K562 (cell line): ENCODE measurements at regions not wholly inside any gene's neighbourhood (a gene's known extent, or its start where the extent isn't known, plus 50 kb on each side); places are given as distances from the start of the nearest gene placed in this dataset.

Experiments used
- ATAC-seq: fragments of 200-7000 bp; cut with Tn5 transposase; 3 replicates; pipeline ENCODE4 v1.9.1; 2020; ENCODE audit warnings: moderate library complexity
- BruUV-seq: library from RNA; stranded (reverse); fragments of 400-500 nt; replicated peaks from 2 replicates; lab custom pipeline; 2021; lab: Mats Ljungman, UMichigan
- CTCF ChIA-PET: fragments of 300-600 bp; formaldehyde crosslinking; extraction: SDS; loops from one replicate; lab custom pipeline; 2021; ENCODE audit warnings: low intra/inter-chr PET ratio; lab: Yijun Ruan, JAX
- POLR2A ChIA-PET: fragments of 300-600, 350-650 bp; sonication (Branson Sonifier 250); formaldehyde crosslinking; extraction: SDS; loops from one replicate; lab custom pipeline; 2021; ENCODE audit warnings: antibody characterized with exemption, inconsistent platforms; lab: Yijun Ruan, JAX
- DNase-seq, 4 experiments: peaks; one replicate each; pipeline versions ENCODE4 v3.0.0 to v3.0.0-alpha.2; 2011 to 2018; ENCODE audit warnings: low spot score in 3 of 4, mixed read lengths in 3 of 4; ENCODE audit errors: extremely low read depth in 1 of 4
- FAIRE-seq: peaks from 2 replicates; lab custom pipeline; 2011; peaks lifted over from hg19 to GRCh38; lab: Jason Lieb, UNC
- H2AFZ ChIP-seq: 2 replicates; pipeline ENCODE4 v1.6.0; 2011; ENCODE audit warnings: low read depth, low read length, control low read depth, inconsistent platforms
- H3K27ac ChIP-seq: fragments of 200-600 bp; 3 replicates; pipeline ENCODE4 v1.8.0; 2011; ENCODE audit warnings: low read depth, mild to moderate bottlenecking, control low read depth, inconsistent platforms, low read length, moderate library complexity, mixed read lengths; ENCODE audit errors: extremely low read depth
- H3K27me3 ChIP-seq, 2 experiments: fragments of 300-600 bp in 1 of 2; 2 replicates in 1 of 2; 3 replicates in 1 of 2; pipeline versions ENCODE4 v1.6.0 to v1.8.0; 2011; ENCODE audit warnings: inconsistent platforms in 2 of 2, low read length in 2 of 2, mild to moderate bottlenecking in 1 of 2, mixed read lengths in 1 of 2, moderate library complexity in 1 of 2; ENCODE audit not compliant: control insufficient read depth in 2 of 2, insufficient read depth in 2 of 2
- H3K36me3 ChIP-seq: fragments of 300-600 bp; 3 replicates; pipeline ENCODE4 v1.8.0; 2011; ENCODE audit warnings: mild to moderate bottlenecking, low read length, inconsistent platforms; ENCODE audit not compliant: control insufficient read depth, insufficient read depth
- H3K4me1 ChIP-seq, 2 experiments: fragments of 200-600 bp in 1 of 2; replicated peaks in 1 of 2; 2 replicates in 1 of 2; 3 replicates in 1 of 2; pipeline versions ENCODE4 v1.5.1 to v1.8.0; 2011; ENCODE audit warnings: inconsistent platforms in 2 of 2, low read length in 2 of 2, mild to moderate bottlenecking in 1 of 2, mixed read lengths in 1 of 2, moderate library complexity in 1 of 2; ENCODE audit not compliant: control insufficient read depth in 2 of 2, insufficient read depth in 2 of 2
- H3K4me2 ChIP-seq: 2 replicates; pipeline ENCODE4 v1.6.1; 2011; ENCODE audit warnings: low read length, control low read depth, inconsistent platforms, mixed read lengths; ENCODE audit not compliant: insufficient read depth
- H3K4me3 ChIP-seq: fragments of 200-600 bp; sonication (generic), shearing (Covaris generic); 2 replicates; pipeline ENCODE4 v1.5.1; 2016; ENCODE audit warnings: control low read depth, inconsistent platforms
- H3K79me2 ChIP-seq: fragments of 200-600 bp; 3 replicates; pipeline ENCODE4 v1.8.0; 2011; ENCODE audit warnings: low read length, inconsistent platforms; ENCODE audit not compliant: control insufficient read depth, insufficient read depth
- H3K9ac ChIP-seq, 2 experiments: 2 replicates each; pipeline versions ENCODE4 v1.6.0 to v1.6.1; 2011; ENCODE audit warnings: low read depth in 2 of 2, low read length in 2 of 2, control low read depth in 1 of 2, inconsistent platforms in 1 of 2, mild to moderate bottlenecking in 1 of 2, mixed read lengths in 1 of 2; ENCODE audit not compliant: insufficient read depth in 1 of 2
- H3K9me1 ChIP-seq: one replicate; pipeline ENCODE4 v1.6.0; 2011; ENCODE audit warnings: inconsistent platforms, mild to moderate bottlenecking, low read length, moderate library complexity; ENCODE audit not compliant: control insufficient read depth, insufficient read depth
- H3K9me3 ChIP-seq: replicated peaks from 2 replicates; pipeline ENCODE4 v1.5.1; 2011; ENCODE audit warnings: low read depth, low read length, inconsistent platforms; ENCODE audit not compliant: control insufficient read depth, insufficient read depth
- H4K20me1 ChIP-seq: replicated peaks from 2 replicates; pipeline ENCODE4 v1.6.1; 2011; ENCODE audit warnings: low read length, inconsistent platforms, mixed read lengths; ENCODE audit not compliant: control insufficient read depth, insufficient read depth
- BACH1 ChIP-seq: fragments of 200-800 bp; sonication (Bioruptor generic); IDR thresholded peaks from 2 replicates; pipeline ENCODE4 v1.6.1; 2016; ENCODE audit warnings: missing genetic modification characterization, missing compliant biosample characterization
- TAF9B ChIP-seq: fragments of 450-650 bp; IDR thresholded peaks from 2 replicates; pipeline ENCODE4 v1.6.1; 2018; ENCODE audit warnings: mild to moderate bottlenecking; ENCODE audit not compliant: partially characterized antibody
- TRIM25 ChIP-seq: fragments of 450-650 bp; IDR thresholded peaks from 2 replicates; pipeline ENCODE4 v1.7.0; 2016; ENCODE audit warnings: borderline replicate concordance
- WGBS: fragments of 100-300 bp; shearing (Covaris generic); methylation state at CpG from one replicate; pipeline ENCODE4 v1.1.6; 2016; ENCODE audit warnings: low coverage, mixed read lengths; ENCODE audit not compliant: insufficient coverage; ENCODE audit errors: missing lambda C conversion rate; 5-methylcytosine and 5-hydroxymethylcytosine counted together
- in situ Hi-C: fragments of 300-500 bp; cut with MboI; formaldehyde crosslinking; loops from 4 replicates; pipeline ENCODE4 v1.15.0; 2018; ENCODE audit warnings: inconsistent platforms, mixed read lengths
- intact Hi-C: fragments of 100-400 bp; cut with micrococcal nuclease; formaldehyde crosslinking; loops from 2 replicates; pipeline ENCODE4 v1.14.2; 2022
- TF ChIP-seq, protein P1 (sequence below), 2 experiments: fragments of 450-650 bp in 1 of 2; sonication (generic) in 1 of 2; formaldehyde crosslinking in 1 of 2; IDR thresholded peaks; 2 replicates each; pipeline versions ENCODE4 v1.7.1 to v1.9.0; 2016 to 2022; ENCODE audit warnings: inconsistent platforms in 1 of 2, mild to moderate bottlenecking in 1 of 2, missing genetic modification reagents in 1 of 2

DNA sequence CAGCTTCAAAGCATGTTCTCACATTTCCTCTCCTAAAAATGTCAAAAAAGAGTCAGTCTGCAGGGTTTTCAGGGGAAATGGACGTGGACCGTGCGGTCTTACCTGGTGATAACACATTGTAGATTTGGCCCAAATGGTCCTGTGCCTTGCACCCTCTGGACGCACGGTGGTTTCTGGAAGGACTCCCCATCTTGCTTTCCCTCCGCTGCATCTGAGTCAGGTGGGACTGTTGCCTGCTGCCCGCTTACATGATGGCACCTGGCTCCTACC is 1290.1 kb downstream of the TBC1D22A start:
- FAIRE-seq (no peak), DNase-seq (no peak), ATAC-seq (no peak)
- TF ChIP-seq BACH1: no peak
- TF ChIP-seq TRIM25: no peak
- TF ChIP-seq, protein P1, sequence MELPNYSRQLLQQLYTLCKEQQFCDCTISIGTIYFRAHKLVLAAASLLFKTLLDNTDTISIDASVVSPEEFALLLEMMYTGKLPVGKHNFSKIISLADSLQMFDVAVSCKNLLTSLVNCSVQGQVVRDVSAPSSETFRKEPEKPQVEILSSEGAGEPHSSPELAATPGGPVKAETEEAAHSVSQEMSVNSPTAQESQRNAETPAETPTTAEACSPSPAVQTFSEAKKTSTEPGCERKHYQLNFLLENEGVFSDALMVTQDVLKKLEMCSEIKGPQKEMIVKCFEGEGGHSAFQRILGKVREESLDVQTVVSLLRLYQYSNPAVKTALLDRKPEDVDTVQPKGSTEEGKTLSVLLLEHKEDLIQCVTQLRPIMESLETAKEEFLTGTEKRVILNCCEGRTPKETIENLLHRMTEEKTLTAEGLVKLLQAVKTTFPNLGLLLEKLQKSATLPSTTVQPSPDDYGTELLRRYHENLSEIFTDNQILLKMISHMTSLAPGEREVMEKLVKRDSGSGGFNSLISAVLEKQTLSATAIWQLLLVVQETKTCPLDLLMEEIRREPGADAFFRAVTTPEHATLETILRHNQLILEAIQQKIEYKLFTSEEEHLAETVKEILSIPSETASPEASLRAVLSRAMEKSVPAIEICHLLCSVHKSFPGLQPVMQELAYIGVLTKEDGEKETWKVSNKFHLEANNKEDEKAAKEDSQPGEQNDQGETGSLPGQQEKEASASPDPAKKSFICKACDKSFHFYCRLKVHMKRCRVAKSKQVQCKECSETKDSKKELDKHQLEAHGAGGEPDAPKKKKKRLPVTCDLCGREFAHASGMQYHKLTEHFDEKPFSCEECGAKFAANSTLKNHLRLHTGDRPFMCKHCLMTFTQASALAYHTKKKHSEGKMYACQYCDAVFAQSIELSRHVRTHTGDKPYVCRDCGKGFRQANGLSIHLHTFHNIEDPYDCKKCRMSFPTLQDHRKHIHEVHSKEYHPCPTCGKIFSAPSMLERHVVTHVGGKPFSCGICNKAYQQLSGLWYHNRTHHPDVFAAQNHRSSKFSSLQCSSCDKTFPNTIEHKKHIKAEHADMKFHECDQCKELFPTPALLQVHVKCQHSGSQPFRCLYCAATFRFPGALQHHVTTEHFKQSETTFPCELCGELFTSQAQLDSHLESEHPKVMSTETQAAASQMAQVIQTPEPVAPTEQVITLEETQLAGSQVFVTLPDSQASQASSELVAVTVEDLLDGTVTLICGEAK (IDR thresholded peaks at IDR 0.05): no peak
- TF ChIP-seq, protein P1 (CRISPR knock-in tag; IDR thresholded peaks at IDR 0.05): no peak
- no peak for TF ChIP-seq TAF9B
- H3K4me1 ChIP-seq: no peaks in the 10 kb centered on the region
- in situ Hi-C loops: no loop called here
- WGBS: 0% methylated on average over 5 of the region's 7 CpGs
- intact Hi-C loops: no loop called here
- H3K9me3 ChIP-seq: no peaks in the 10 kb centered on the region
- no peak overlapping the region for H3K4me3 ChIP-seq
- H3K27me3 ChIP-seq: no peaks in the 10 kb centered on the region; a peak in 1 of 5 replicates
- no peak overlapping the region for H3K27ac ChIP-seq
- H3K36me3 ChIP-seq: no peaks in the 10 kb centered on the region
- BruUV-seq: no TSS peak
- CTCF ChIA-PET: no interaction called here
- H3K9me1 ChIP-seq: no peaks in the 10 kb centered on the region
- POLR2A ChIA-PET: no interaction called here
- no peak overlapping the region for H2AFZ ChIP-seq
- H3K79me2 ChIP-seq: no peaks in the 10 kb centered on the region
- no peak overlapping the region for H3K4me2 ChIP-seq
- H3K9ac ChIP-seq: no peak overlapping the region
- H4K20me1 ChIP-seq: no peaks in the 10 kb centered on the region
